H1 (cell line): ENCODE measurements at regions not wholly inside any gene's neighbourhood (a gene's known extent, or its start where the extent isn't known, plus 50 kb on each side); places are given as distances from the start of the nearest gene placed in this dataset.

Experiments
- CTCF ChIA-PET: fragments of 300-600 bp; sonication (Branson Sonifier 250); formaldehyde crosslinking; loops from one replicate; lab custom pipeline; 2021; ENCODE audit not compliant: partially characterized antibody; lab: Charles Lee
- POLR2A ChIA-PET: fragments of 300-600 bp; sonication (Branson Sonifier 250); formaldehyde crosslinking; loops from one replicate; lab custom pipeline; 2021; ENCODE audit warnings: inconsistent platforms; ENCODE audit not compliant: partially characterized antibody; lab: Charles Lee
- DNase-seq, 2 experiments: peaks; one replicate each; pipeline versions ENCODE4 v3.0.0 to v3.0.0-alpha.2; 2010 to 2022; ENCODE audit warnings: low spot score in 2 of 2, low read depth in 1 of 2, mixed read lengths in 1 of 2
- FAIRE-seq: peaks from 2 replicates; lab custom pipeline; 2011; peaks lifted over from hg19 to GRCh38; lab: Jason Lieb, UNC
- H2AFZ ChIP-seq: 2 replicates; pipeline ENCODE4 v1.8.1; 2012; ENCODE audit warnings: low read length, inconsistent platforms
- H2AK5ac ChIP-seq: 2 replicates; pipeline ENCODE4 v1.6.1; 2013; ENCODE audit warnings: low read depth, low read length
- H2BK120ac ChIP-seq: replicated peaks from 2 replicates; pipeline ENCODE3; 2013; ENCODE audit warnings: low read depth, low read length, inconsistent platforms
- H2BK12ac ChIP-seq: 2 replicates; pipeline ENCODE4 v1.6.1; 2013; ENCODE audit warnings: low read depth, low read length
- H2BK15ac ChIP-seq: 2 replicates; pipeline ENCODE4 v1.6.1; 2013; ENCODE audit warnings: low read length
- H2BK20ac ChIP-seq: 2 replicates; pipeline ENCODE4 v1.6.1; 2013; ENCODE audit warnings: low read length
- H2BK5ac ChIP-seq: 2 replicates; pipeline ENCODE4 v1.6.1; 2013; ENCODE audit warnings: low read depth, low read length
- H3K14ac ChIP-seq: 2 replicates; pipeline ENCODE4 v1.6.1; 2013; ENCODE audit warnings: inconsistent platforms; ENCODE audit not compliant: insufficient read length
- H3K18ac ChIP-seq: 2 replicates; pipeline ENCODE4 v1.6.1; 2013; ENCODE audit warnings: low read length; ENCODE audit errors: extremely low read depth
- H3K23ac ChIP-seq: 2 replicates; pipeline ENCODE4 v1.6.1; 2013; ENCODE audit warnings: inconsistent platforms; ENCODE audit not compliant: insufficient read length
- H3K23me2 ChIP-seq: 2 replicates; pipeline ENCODE4 v1.6.1; 2013; ENCODE audit warnings: low read depth, low read length
- H3K27ac ChIP-seq: 2 replicates; pipeline ENCODE4 v1.6.1; 2011; ENCODE audit warnings: low read depth, low read length, inconsistent platforms
- H3K27me3 ChIP-seq, 4 experiments: replicated peaks in 1 of 4; 1 replicate in 1 of 4; 2 replicates in 3 of 4; pipeline versions ENCODE4 v1.6.1 to v1.8.1; 2011 to 2013; ENCODE audit warnings: low read length in 3 of 4, mild to moderate bottlenecking in 3 of 4, inconsistent platforms in 2 of 4, mixed read lengths in 2 of 4, moderate library complexity in 1 of 4; ENCODE audit not compliant: control insufficient read depth in 3 of 4, insufficient read depth in 3 of 4; ENCODE audit errors: extremely low read depth in 1 of 4
- H3K36me3 ChIP-seq, 4 experiments: 2 replicates each; pipeline versions ENCODE4 v1.6.1 to v1.8.1; 2011 to 2013; ENCODE audit warnings: mild to moderate bottlenecking in 4 of 4, low read length in 3 of 4, moderate library complexity in 2 of 4, control low read depth in 1 of 4, inconsistent platforms in 1 of 4; ENCODE audit not compliant: insufficient read depth in 4 of 4, control insufficient read depth in 2 of 4
- H3K4ac ChIP-seq: replicated peaks from 2 replicates; pipeline ENCODE3; 2013; ENCODE audit warnings: low read length, low read depth, mixed read lengths, inconsistent platforms; ENCODE audit not compliant: insufficient read length
- H3K4me1 ChIP-seq, 4 experiments: replicated peaks in 1 of 4; 1 replicate in 1 of 4; 2 replicates in 3 of 4; pipeline versions ENCODE4 v1.6.1 to v1.8.1; 2011 to 2013; ENCODE audit warnings: low read length in 3 of 4, inconsistent platforms in 2 of 4, mixed read lengths in 1 of 4; ENCODE audit not compliant: insufficient read depth in 4 of 4, control insufficient read depth in 3 of 4
- H3K4me2 ChIP-seq, 2 experiments: 2 replicates each; pipeline versions ENCODE4 v1.6.1 to v1.8.1; 2011 to 2013; ENCODE audit warnings: low read depth in 2 of 2, low read length in 2 of 2, control low read depth in 1 of 2, inconsistent platforms in 1 of 2, mild to moderate bottlenecking in 1 of 2; ENCODE audit not compliant: insufficient read depth in 1 of 2
- H3K4me3 ChIP-seq, 4 experiments: fragments of 200-600, 300-600 bp in 1 of 4; sonication (generic), shearing (Covaris generic), sonication (Bioruptor Twin) in 1 of 4; 2 replicates each; pipeline versions ENCODE4 v1.5.1 to v1.8.1; 2011 to 2016; ENCODE audit warnings: low read length in 4 of 4, low read depth in 3 of 4, control low read depth in 2 of 4, inconsistent platforms in 2 of 4, mild to moderate bottlenecking in 2 of 4, mixed read lengths in 1 of 4, moderate library complexity in 1 of 4; ENCODE audit not compliant: insufficient read depth in 2 of 4; ENCODE audit errors: extremely low read depth in 1 of 4
- H3K56ac ChIP-seq: replicated peaks from 2 replicates; pipeline ENCODE3; 2013; ENCODE audit warnings: low read depth, mild to moderate bottlenecking, mixed read lengths, low read length, inconsistent platforms; ENCODE audit not compliant: insufficient read length
- H3K79me1 ChIP-seq: 2 replicates; pipeline ENCODE4 v1.6.1; 2013; ENCODE audit warnings: low read depth, low read length, control low read depth
- H3K79me2 ChIP-seq, 2 experiments: 2 replicates each; pipeline versions ENCODE4 v1.6.1 to v1.8.1; 2012 to 2013; ENCODE audit warnings: low read length in 2 of 2, mild to moderate bottlenecking in 2 of 2, inconsistent platforms in 1 of 2; ENCODE audit not compliant: insufficient read depth in 2 of 2, control insufficient read depth in 1 of 2
- H3K9ac ChIP-seq, 4 experiments: replicated peaks in 1 of 4; 1 replicate in 1 of 4; 2 replicates in 3 of 4; pipeline versions ENCODE4 v1.6.1 to v1.8.1; 2011 to 2013; ENCODE audit warnings: low read depth in 3 of 4, low read length in 3 of 4, control low read depth in 2 of 4, mild to moderate bottlenecking in 2 of 4, moderate library complexity in 2 of 4, inconsistent platforms in 1 of 4; ENCODE audit errors: extremely low read depth in 1 of 4
- H3K9me3 ChIP-seq, 2 experiments: 2 replicates each; pipeline versions ENCODE4 v1.6.1 to v1.8.1; 2012 to 2013; ENCODE audit warnings: mild to moderate bottlenecking in 2 of 2, moderate library complexity in 2 of 2, control low read depth in 1 of 2, inconsistent platforms in 1 of 2, low read depth in 1 of 2, low read length in 1 of 2, mixed read lengths in 1 of 2; ENCODE audit not compliant: insufficient read depth in 2 of 2
- H4K20me1 ChIP-seq, 2 experiments: replicated peaks in 1 of 2; 2 replicates each; pipeline versions ENCODE3 to v1.8.1; 2011 to 2013; ENCODE audit warnings: inconsistent platforms in 2 of 2, low read length in 2 of 2, mild to moderate bottlenecking in 1 of 2; ENCODE audit not compliant: insufficient read depth in 2 of 2, control insufficient read depth in 1 of 2
- H4K5ac ChIP-seq: 2 replicates; pipeline ENCODE4 v1.6.1; 2013; ENCODE audit warnings: low read length, low read depth, mixed read lengths, inconsistent platforms; ENCODE audit not compliant: insufficient read length
- H4K8ac ChIP-seq: 2 replicates; pipeline ENCODE4 v1.8.0; 2013; ENCODE audit warnings: mild to moderate bottlenecking, moderate library complexity, low read length, inconsistent platforms; ENCODE audit not compliant: insufficient read depth; ENCODE audit errors: extremely low read depth
- H4K91ac ChIP-seq: replicated peaks from 2 replicates; pipeline ENCODE3; 2013; ENCODE audit warnings: low read length, mixed read lengths, inconsistent platforms; ENCODE audit not compliant: insufficient read length
- SIRT6 ChIP-seq: IDR thresholded peaks from one replicate; pipeline ENCODE4 v1.7.1; 2012; ENCODE audit warnings: low read length, inconsistent platforms
- WGBS, 2 experiments: shearing (Covaris generic) in 1 of 2; methylation state at CpG; one replicate each; pipeline versions ENCODE4 v1.1.6 to v1.1.7; 2013 to 2015; ENCODE audit warnings: low lambda C conversion rate in 2 of 2, mixed read lengths in 2 of 2, inconsistent platforms in 1 of 2, low coverage in 1 of 2, missing lambda C conversion rate in 1 of 2; ENCODE audit not compliant: insufficient replicate concordance in 2 of 2, insufficient coverage in 1 of 2, insufficient read length in 1 of 2; ENCODE audit errors: extremely low coverage in 1 of 2, missing lambda C conversion rate in 1 of 2; 5-methylcytosine and 5-hydroxymethylcytosine counted together

- no peak for DNase-seq
- ChIA-PET POLR2A (no interaction called here), CTCF (no interaction called here)
- H4K91ac ChIP-seq: no peak overlapping the region
- H3K79me1 ChIP-seq: no peaks in the 10 kb centered on the region
- FAIRE-seq: no peak
- no peak overlapping the region for H2AK5ac ChIP-seq
- H3K18ac ChIP-seq: no peak overlapping the region
- H3K9me3 ChIP-seq: no peaks in the 10 kb centered on the region
- H3K4me1 ChIP-seq: no peaks in the 10 kb centered on the region
- H3K4me2 ChIP-seq: no peak overlapping the region
- H2BK20ac ChIP-seq: no peak overlapping the region
- no peak overlapping the region for H3K14ac ChIP-seq
- no peak overlapping the region for H2BK12ac ChIP-seq
- no peak overlapping the region for H3K56ac ChIP-seq
- no peak overlapping the region for H3K9ac ChIP-seq
- H3K27me3 ChIP-seq: no peaks in the 10 kb centered on the region
- no peak overlapping the region for H4K8ac ChIP-seq
- no peak overlapping the region for H4K5ac ChIP-seq
- no peak overlapping the region for H3K4ac ChIP-seq
- 100% methylated on average over 4 of the region's 4 CpGs; no CpG with 5 or more reads in 1 of the 2 experiments for WGBS, 2 experiments
- no peak overlapping the region for H2BK120ac ChIP-seq
- H3K23me2 ChIP-seq: no peaks in the 10 kb centered on the region; the same call in 1 of the 2 replicates
- H2AFZ ChIP-seq: no peak overlapping the region
- H3K23ac ChIP-seq: no peak overlapping the region
- no peak overlapping the region for H2BK15ac ChIP-seq
- no peaks in the 10 kb centered on the region for H4K20me1 ChIP-seq
- no peak overlapping the region for H2BK5ac ChIP-seq
- no peaks in the 10 kb centered on the region for H3K79me2 ChIP-seq
- H3K36me3 ChIP-seq: no peaks in the 10 kb centered on the region
- no peak overlapping the region for H3K4me3 ChIP-seq
- no peak overlapping the region for H3K27ac ChIP-seq
- TF ChIP-seq SIRT6: no peak
Observed at GRCh38 chr14:98154254-98154653, 1117.7 kb downstream of the BCL11B start.
